GM21723 (cell line): ENCODE measurements at regions not wholly inside any gene's neighbourhood (a gene's known extent, or its start where the extent isn't known, plus 50 kb on each side); places are given as distances from the start of the nearest gene placed in this dataset.

ENCODE experiments used
- ATAC-seq: cut with Tn5 transposase; IDR thresholded peaks from one replicate; pipeline ENCODE4 v1.9.1; 2021; ENCODE audit warnings: mild to moderate bottlenecking, moderate library complexity; ENCODE audit not compliant: unreplicated experiment

DNA sequence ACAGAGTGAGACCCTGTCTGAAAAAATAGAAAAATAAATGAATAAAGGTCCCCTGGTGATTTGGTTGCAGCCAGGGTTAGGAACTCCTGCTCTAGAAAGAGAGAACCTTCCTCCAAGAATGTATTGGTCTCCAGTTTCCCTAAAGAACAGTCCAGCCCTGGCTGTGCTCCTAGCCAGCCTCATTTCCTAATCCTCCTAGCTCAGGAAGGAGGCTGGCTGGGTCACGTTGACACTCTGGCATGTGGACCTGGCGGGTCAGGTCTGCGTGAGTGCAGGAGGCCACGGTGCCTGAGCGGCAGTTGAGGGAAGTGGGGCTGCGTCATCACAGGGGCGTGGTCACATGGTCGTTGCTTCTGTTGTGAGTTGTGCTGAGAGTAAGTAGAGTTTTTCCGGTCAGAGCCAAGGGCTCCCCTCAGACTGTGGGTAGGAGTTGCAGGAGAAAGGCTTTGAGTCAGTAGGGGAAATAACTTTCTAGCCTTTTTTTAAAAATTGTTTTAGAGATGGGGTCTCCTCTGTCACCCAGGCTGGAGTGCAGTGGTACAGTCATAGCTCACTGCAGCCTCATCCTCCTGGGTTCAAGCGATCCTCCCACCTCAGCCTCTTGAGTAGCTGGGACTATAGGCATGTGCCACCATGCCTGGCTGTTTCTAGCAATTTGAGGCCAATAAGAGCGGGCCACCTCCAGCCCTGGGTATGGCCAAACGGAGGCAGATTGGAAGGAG is 194.0 kb upstream of the CIBAR2 start:
- ATAC-seq: peak; percentile 78

DNA sequence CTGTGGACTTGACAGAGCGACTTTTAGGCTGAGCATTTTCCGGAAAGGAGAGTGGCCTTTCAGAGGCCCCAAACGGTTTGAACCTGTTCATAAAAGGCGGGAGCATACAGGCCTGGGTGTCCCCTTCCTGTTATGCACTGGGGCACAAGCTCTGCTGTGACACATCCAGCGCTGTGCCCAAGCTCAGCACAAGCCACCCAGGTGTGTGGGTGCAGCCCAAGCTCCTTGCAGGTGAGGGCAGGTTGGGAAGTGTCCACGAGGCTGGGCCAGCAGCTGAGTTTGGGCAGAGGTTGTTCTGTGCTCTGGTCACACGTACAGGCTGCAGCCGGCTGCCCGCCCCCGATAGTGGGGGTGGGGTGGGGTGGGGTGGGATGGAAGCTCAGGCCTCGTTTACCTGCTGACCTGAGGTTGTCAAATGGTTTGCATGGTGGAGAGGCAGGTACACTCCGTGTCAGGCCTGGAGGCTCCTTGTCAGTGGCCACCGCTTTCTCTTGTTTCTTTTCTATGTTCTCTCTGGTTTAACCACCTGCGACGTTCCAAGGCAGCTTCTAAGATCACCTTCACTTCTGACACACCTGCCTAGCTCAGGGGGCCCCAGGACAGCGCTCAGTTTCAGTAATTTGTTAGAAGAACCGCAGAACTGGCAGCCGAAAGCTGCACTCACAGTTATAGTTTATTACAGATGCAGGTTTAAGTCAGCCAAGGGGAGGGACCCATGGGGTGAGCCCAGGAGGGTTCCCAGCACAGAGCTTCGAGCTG is 194.7 kb upstream of the CIBAR2 start:
- ATAC-seq: no peak

GRCh38 chr16:85307552-85308364 is 195.5 kb upstream of the CIBAR2 start:
- ATAC-seq: no peak

- no peak for ATAC-seq
Measured at GRCh38 chr16:85308611-85309540, 196.6 kb upstream of the CIBAR2 start.

GRCh38 chr16:85309656-85310587 is 197.7 kb upstream of the CIBAR2 start:
- ATAC-seq: no peak

- ATAC-seq: no peak
Measured at GRCh38 chr16:85310868-85311585, 198.8 kb upstream of the CIBAR2 start.

GRCh38 chr16:85311741-85312140 is 199.5 kb upstream of the CIBAR2 start:
- no peak for ATAC-seq

- ATAC-seq: no peak
Measured at GRCh38 chr16:85312174-85312573, 199.9 kb upstream of the CIBAR2 start.

DNA sequence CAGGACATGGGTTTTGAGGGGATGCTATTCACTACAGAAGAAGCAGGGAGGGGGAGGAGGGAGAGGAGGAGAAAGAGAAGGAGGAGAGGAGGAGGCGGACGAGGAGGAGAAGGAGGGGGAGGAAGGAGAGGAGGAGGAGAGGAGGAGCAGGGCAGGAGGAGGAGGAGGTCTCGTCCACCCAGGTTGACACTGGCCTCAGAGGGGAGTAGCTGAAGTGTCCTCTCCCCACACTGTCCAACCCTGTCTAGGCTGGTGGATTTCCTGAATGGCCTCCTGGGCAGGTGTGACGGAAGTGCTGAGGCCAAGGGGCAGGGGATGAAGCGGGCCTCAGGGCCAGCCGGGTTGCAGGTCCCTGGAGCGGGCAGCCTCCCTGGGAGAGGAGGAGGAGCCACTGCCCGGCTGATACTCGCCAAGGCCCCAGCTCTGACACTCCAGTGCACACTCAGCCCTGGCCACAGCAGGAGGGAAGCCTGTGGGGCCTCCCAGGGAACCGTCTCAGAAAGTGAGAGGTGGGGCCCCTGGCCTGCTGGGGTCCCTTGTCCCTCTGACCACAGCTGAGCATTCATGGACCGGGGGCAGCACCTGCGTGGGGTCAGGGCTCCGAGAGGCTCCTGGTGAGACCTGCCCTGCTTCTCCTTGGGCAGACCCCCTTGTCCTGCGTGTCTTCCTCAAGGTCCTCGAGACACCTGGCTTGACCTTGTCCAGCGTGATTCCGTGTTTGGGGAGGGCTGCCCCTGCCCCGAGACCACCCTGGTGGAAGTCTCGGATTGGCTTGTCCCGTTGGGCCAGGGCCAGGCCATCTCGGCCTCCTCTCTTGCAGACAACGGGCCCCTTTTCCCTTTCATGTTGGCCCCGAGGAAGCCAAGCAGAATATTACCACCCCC is 200.6 kb upstream of the CIBAR2 start:
- no peak for ATAC-seq

GRCh38 chr16:85313526-85314301 is 201.4 kb upstream of the CIBAR2 start:
- ATAC-seq: no peak

GRCh38 chr16:85314512-85314971 is 202.3 kb upstream of the CIBAR2 start:
- ATAC-seq: no peak

DNA sequence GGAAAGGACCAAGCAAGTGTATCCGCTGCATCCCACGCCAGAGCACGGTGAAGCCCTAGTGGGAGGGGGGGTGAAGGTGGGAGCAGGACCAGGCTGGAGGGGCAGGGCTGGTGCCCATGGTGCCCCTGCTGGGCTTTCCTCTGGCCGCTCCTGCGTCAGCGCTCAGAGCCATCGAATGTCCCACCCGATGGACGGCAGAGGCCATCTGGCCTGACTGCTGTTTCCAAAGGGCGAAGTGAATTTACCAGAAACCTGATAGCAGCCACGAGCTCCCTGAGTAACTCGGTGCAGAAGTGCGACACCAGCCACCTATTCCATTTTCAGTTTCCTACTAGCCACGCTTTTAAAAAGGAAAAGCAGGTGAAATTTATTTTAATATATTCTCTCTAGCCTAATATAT is 203.6 kb upstream of the CIBAR2 start:
- no peak for ATAC-seq

- no peak for ATAC-seq
Measured at GRCh38 chr16:85316321-85316919, 204.1 kb upstream of the CIBAR2 start.

DNA sequence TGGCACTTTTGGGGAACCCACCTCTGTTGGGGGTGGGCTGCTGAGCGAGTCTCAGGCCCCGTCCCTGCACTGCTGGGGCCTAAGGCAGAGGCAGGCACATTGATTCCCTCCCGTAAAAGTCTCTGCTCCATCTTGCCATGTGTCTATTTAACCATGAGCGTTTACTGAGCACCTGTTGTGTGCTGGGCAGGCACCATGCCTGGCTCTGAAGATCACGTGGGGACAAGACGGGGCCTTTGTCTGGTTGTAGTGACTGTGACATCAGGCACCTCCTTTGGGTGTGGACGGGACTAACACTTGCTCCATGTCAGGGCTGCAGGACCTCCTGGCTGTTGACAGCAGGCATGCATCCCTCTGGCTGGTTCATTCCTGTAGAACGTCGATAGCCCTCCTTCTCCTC is 204.7 kb upstream of the CIBAR2 start:
- no peak for ATAC-seq

- no peak for ATAC-seq
Measured at GRCh38 chr16:85317704-85318103, 205.4 kb upstream of the CIBAR2 start.

GRCh38 chr16:85319208-85319983 is 207.1 kb upstream of the CIBAR2 start:
- ATAC-seq: no peak
